NT2/D1 (cell line): ENCODE measurements at regions not wholly inside any gene's neighbourhood (a gene's known extent, or its start where the extent isn't known, plus 50 kb on each side); places are given as distances from the start of the nearest gene placed in this dataset.

ENCODE experiments used
- SUZ12 ChIP-seq: IDR thresholded peaks from 2 replicates; pipeline ENCODE4 v1.6.1; 2011; ENCODE audit not compliant: insufficient read length, insufficient read depth; ENCODE audit errors: extremely low read depth
- YY1 ChIP-seq: IDR thresholded peaks from 2 replicates; pipeline ENCODE4 v1.6.1; 2011; ENCODE audit not compliant: insufficient read length, insufficient read depth
- ZNF274 ChIP-seq: IDR thresholded peaks from 2 replicates; pipeline ENCODE4 v1.6.1; 2011; ENCODE audit warnings: mild to moderate bottlenecking, low read depth, low read length

GRCh38 chr10:113303544-113304146 is 249.2 kb upstream of the HABP2 start:
- no peak for TF ChIP-seq ZNF274
- no peak for TF ChIP-seq YY1
- no peak for TF ChIP-seq SUZ12
